ENCODE measurements at regions not wholly inside any gene's neighbourhood (a gene's known extent, or its start where the extent isn't known, plus 50 kb on each side); places are given as distances from the start of the nearest gene placed in this dataset.
"Not testable (repeated sequence)": the region's sequence is repeated elsewhere in the genome, so short reads cannot be mapped to it uniquely, and the experiment has no call there.

DNA sequence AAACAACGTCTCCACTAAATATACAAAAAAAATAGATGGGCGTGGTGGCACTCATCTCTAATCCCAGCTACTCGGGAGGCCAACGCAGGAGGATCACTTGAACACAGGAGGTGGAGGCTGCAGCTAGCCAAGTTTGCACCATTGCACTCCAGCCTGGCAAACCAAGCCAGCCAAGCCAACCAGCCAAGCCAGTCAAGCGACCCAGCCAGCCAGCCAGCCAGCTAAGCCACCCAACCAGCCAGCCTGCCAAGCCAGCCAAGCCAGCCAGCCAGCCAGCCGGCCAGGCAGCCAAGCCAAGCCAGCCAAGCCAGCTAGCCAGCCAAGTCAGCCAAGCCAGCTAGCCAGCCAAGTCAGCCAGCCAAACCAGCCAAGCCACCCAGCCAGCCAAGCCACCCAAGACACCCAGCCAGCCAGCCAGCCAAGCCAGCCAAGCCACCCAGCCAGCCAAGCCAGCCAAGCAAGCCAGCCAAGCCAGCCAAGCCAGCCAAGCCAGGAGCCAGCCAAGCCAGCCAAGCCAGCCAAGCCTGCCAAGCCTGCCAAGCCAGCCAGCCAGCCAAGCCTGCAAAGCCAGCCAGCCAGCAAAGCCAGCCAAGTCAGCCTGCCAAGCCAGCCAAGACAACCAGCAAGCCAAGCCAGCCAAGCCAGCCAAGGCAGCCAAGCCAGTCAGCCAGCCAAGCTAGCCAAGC, 342.2 kb upstream of the PLGLB2 start:
- TF ChIP-seq, protein P1, sequence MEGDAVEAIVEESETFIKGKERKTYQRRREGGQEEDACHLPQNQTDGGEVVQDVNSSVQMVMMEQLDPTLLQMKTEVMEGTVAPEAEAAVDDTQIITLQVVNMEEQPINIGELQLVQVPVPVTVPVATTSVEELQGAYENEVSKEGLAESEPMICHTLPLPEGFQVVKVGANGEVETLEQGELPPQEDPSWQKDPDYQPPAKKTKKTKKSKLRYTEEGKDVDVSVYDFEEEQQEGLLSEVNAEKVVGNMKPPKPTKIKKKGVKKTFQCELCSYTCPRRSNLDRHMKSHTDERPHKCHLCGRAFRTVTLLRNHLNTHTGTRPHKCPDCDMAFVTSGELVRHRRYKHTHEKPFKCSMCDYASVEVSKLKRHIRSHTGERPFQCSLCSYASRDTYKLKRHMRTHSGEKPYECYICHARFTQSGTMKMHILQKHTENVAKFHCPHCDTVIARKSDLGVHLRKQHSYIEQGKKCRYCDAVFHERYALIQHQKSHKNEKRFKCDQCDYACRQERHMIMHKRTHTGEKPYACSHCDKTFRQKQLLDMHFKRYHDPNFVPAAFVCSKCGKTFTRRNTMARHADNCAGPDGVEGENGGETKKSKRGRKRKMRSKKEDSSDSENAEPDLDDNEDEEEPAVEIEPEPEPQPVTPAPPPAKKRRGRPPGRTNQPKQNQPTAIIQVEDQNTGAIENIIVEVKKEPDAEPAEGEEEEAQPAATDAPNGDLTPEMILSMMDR (IDR thresholded peaks at IDR 0.05 in 2 of 3, conservative IDR thresholded peaks at IDR 0.05 in 1 of 3; ENCODE audit: borderline replicate concordance in 1 of 3, insufficient read depth in 1 of 3, low read depth in 2 of 3, low read length in 2 of 3): not testable (repeated sequence)
- not testable (repeated sequence) for TF ChIP-seq POLR2A (IDR thresholded peaks at IDR 0.05; ENCODE audit: borderline replicate concordance, extremely low read depth, insufficient read depth, insufficient read length); YY1 (IDR thresholded peaks at IDR 0.05; ENCODE audit: extremely low read depth, insufficient replicate concordance, low read depth, low read length); SP1 (IDR thresholded peaks at IDR 0.05; ENCODE audit: low read depth); TCF7L2 (IDR thresholded peaks at IDR 0.05; ENCODE audit: borderline replicate concordance, extremely low read depth, insufficient read depth, insufficient read length)
- TF ChIP-seq, protein P2, sequence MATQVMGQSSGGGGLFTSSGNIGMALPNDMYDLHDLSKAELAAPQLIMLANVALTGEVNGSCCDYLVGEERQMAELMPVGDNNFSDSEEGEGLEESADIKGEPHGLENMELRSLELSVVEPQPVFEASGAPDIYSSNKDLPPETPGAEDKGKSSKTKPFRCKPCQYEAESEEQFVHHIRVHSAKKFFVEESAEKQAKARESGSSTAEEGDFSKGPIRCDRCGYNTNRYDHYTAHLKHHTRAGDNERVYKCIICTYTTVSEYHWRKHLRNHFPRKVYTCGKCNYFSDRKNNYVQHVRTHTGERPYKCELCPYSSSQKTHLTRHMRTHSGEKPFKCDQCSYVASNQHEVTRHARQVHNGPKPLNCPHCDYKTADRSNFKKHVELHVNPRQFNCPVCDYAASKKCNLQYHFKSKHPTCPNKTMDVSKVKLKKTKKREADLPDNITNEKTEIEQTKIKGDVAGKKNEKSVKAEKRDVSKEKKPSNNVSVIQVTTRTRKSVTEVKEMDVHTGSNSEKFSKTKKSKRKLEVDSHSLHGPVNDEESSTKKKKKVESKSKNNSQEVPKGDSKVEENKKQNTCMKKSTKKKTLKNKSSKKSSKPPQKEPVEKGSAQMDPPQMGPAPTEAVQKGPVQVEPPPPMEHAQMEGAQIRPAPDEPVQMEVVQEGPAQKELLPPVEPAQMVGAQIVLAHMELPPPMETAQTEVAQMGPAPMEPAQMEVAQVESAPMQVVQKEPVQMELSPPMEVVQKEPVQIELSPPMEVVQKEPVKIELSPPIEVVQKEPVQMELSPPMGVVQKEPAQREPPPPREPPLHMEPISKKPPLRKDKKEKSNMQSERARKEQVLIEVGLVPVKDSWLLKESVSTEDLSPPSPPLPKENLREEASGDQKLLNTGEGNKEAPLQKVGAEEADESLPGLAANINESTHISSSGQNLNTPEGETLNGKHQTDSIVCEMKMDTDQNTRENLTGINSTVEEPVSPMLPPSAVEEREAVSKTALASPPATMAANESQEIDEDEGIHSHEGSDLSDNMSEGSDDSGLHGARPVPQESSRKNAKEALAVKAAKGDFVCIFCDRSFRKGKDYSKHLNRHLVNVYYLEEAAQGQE (IDR thresholded peaks at IDR 0.05; ENCODE audit: low read depth): not testable (repeated sequence)
